ENCODE measurements at regions not wholly inside any gene's neighbourhood (a gene's known extent, or its start where the extent isn't known, plus 50 kb on each side); places are given as distances from the start of the nearest gene placed in this dataset.

GRCh38 chr4:124810827-124811226, 98.3 kb upstream of the ANKRD50 start:
- peak in 1 of 3 donors; percentile 7 for DNase-seq

- no peak for DNase-seq
These were observed 94.9 kb upstream of the ANKRD50 start for GRCh38 chr4:124807421-124807820.

- no peak for DNase-seq
These were observed 93.9 kb upstream of the ANKRD50 start for GRCh38 chr4:124806403-124806802.

- DNase-seq, result no peak
These were observed 92.1 kb upstream of the ANKRD50 start for GRCh38 chr4:124804584-124804983.

- no peak for DNase-seq
These were observed 91.5 kb upstream of the ANKRD50 start for GRCh38 chr4:124804041-124804440.

GRCh38 chr4:124803641-124804040, 91.1 kb upstream of the ANKRD50 start:
- no peak for DNase-seq

- no peak for DNase-seq
These were observed 90.5 kb upstream of the ANKRD50 start for GRCh38 chr4:124803026-124803425.

- DNase-seq, result no peak
These were observed 84.7 kb upstream of the ANKRD50 start for GRCh38 chr4:124797223-124797622.

GRCh38 chr4:124790471-124790870, 77.9 kb upstream of the ANKRD50 start:
- no peak for DNase-seq

GRCh38 chr4:124786634-124787033, 74.1 kb upstream of the ANKRD50 start:
- DNase-seq, result no peak

- DNase-seq, result no peak
These were observed 73.1 kb upstream of the ANKRD50 start for GRCh38 chr4:124785645-124786044.

GRCh38 chr4:124783847-124784246, 71.3 kb upstream of the ANKRD50 start:
- no peak for DNase-seq

GRCh38 chr4:124777007-124777406, 64.5 kb upstream of the ANKRD50 start:
- no peak for DNase-seq

- DNase-seq, result no peak
These were observed 56.2 kb upstream of the ANKRD50 start for GRCh38 chr4:124768596-124769365.

- DNase-seq, result no peak
These were observed 50.4 kb upstream of the ANKRD50 start for GRCh38 chr4:124762956-124763355.

Measured in muscle of back (tissue), 3 donors.